ENCODE measurements at regions not wholly inside any gene's neighbourhood (a gene's known extent, or its start where the extent isn't known, plus 50 kb on each side); places are given as distances from the start of the nearest gene placed in this dataset.
"Not testable (repeated sequence)": the region's sequence is repeated elsewhere in the genome, so short reads cannot be mapped to it uniquely, and the experiment has no call there.

DNA sequence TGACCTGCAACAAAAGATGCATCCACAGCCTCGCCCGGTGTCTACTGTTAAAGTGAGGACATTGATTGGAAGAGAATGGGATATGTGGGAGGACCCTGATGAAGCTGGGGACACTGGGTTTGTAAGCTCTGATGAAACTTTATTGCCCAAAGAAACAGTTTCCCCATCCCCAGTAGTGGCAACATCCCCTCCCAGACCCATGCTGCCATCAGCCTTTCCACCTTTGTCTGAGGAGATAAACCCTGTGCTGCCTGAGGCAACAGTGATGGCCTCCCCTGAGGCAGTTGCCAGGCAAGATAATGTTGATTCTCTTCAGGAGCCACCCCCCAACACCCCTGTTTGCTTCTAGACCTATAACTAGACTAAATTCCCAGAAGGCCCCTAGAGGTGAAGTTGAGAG is 234.0 kb downstream of the TFAP2B start:
- not testable (repeated sequence) for TF ChIP-seq POLR2AphosphoS5 (IDR thresholded peaks at IDR 0.05; ENCODE audit: insufficient read depth in 1 of 2, low read depth in 1 of 2); CTCF (IDR thresholded peaks at IDR 0.05)

All from vagina (tissue), 2 donors.